ENCODE measurements at regions not wholly inside any gene's neighbourhood (a gene's known extent, or its start where the extent isn't known, plus 50 kb on each side); places are given as distances from the start of the nearest gene placed in this dataset.
"Not testable (repeated sequence)": the region's sequence is repeated elsewhere in the genome, so short reads cannot be mapped to it uniquely, and the experiment has no call there.

DNA sequence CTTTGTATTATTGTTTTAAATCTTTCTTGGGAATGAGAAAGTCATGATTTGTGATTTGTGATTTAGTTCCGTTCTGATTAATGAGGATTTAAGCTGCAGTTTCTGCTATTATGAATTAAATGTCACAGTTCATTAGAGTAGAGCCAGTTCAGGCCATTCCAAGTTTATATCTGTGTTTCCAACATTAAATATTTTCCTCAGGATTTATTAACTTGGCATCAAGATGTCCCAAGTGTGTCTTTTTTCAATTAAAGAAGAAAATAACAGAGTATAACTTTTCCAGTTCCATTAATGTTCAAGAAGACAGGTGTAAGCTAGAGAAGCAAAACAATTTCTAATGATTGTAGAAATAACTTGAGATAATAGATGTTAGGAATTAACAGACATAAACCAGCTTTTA lies 1183.2 kb upstream of the CELF2 start:
- DNase-seq (ENCODE audit: low spot score): no peak

DNA sequence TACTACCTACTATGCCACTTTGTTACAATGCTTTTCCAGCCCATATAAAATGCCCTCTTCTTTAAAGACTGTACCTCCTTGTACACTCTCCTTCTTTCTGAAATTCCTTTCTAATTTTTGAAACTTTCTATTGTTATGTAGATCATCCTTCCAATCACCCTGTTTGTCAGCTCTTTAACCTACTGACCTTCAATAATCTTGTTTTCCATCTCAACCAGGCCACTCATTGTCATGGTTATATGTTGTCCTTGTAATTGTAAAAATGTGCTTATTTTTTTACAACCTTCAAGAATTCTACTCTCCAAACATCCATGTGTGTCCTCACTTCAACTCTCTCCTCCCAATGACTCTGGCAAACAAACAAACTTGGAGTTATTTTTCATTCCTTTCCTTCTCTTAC lies 1172.6 kb upstream of the CELF2 start:
- no peak for DNase-seq (ENCODE audit: low spot score)

DNA sequence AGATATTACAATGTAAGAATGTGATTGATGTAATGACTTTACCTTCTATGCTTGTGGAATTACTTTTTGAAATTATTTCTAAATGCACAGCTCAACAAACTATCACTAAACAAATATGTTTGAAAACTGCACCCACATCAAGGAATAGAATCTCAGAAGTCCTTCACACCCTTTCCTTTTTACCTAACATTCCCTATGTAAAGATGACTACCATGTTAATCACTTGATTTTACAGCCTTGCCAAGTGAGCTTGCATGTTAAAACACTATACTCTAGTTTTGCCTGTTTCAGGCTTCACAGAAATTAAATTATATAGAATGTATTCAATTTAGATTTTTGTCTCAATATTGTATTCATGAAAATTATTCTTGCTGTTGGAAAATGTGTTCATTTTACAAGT lies 1169.4 kb upstream of the CELF2 start:
- DNase-seq (ENCODE audit: low spot score): no peak

- no peak for DNase-seq (ENCODE audit: low spot score)
These were observed 1168.7 kb upstream of the CELF2 start for GRCh38 chr10:9848981-9849380.

DNA sequence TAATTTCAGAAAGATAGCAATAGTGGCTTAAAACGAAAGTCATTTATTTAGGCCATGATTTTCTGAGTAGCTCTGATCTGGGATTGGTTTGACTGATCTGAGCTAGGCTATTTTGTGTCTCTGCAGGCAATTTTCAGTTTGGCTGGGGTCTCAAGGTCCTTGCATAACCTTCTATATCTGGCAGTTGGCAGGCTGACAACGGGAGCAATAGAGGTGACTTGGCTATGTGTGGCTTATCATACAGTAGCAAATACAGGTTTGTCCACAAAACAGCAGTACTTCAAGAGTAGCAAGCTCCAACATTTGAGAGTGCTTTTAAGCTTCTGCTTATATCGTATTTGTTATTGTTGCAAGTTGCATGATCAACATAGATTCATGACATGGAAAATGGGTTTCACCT lies 1167.3 kb upstream of the CELF2 start:
- DNase-seq (ENCODE audit: low spot score): no peak

- DNase-seq (ENCODE audit: low spot score): no peak
These were observed 1165.9 kb upstream of the CELF2 start for GRCh38 chr10:9851808-9852207.

DNA sequence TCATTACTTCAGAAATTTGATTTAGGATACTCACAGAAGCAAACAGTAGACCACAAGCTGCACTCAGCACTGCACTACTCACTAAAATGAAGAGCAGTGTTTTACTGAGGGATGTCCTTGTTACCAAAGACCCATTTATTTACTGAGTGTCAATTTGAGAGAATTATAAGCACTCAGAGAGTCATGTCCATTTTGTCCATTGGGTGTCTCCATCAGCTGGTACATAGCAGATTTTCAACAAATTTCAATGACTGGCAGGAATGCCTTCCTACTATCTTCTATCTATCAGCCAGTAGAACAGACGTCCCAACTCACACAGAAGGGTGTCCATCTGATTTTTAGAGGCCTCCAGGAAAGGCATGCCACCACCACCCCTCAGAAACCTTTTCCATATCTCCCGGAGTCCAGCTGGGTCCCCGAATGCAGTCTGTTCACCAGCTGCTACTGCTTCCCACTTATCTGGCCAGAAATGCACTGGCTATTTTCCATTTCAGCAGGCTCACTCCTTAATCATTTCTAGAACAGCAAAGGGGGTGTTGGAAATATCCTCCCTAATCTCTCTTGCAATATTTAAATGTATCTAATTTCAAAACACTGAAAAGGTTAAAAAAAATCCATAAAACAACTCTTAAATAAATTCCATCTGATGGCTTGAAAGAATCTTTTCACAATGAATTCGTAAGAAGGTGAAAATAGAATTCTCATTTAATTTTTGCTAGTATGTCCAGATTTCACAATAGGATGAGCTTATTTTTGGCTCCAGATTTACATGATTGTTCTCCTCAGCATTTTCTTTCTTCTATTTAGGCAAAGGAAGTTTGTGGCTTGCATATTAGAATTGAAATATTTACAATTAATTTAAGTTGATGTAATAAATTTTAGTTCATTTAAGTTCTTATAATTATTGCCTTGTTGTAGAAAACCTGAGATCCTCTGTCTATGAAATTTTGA lies 1164.0 kb upstream of the CELF2 start:
- DNase-seq (ENCODE audit: low spot score): no peak

DNA sequence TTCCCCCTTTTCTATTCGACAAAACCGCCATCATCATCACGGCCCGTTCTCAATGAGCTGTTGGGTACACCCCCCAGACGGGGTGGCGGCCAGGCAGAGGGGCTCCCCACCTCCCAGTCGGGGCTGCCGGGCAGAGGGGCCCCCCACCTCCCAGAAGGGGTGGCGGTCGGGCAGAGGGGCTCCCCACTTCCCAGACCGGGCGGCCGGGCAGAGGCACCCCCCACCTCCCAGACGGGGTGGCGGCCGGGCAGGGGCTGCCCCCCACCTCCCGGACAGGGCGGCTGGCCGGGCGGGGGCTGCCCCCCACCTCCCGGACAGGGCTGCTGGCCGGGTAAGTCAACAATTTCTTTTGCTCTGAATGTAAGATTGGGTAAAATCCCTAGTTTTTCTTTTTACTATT lies 1162.2 kb upstream of the CELF2 start:
- not testable (repeated sequence) for DNase-seq (ENCODE audit: low spot score)

- DNase-seq (ENCODE audit: low spot score): no peak
These were observed 1158.9 kb upstream of the CELF2 start for GRCh38 chr10:9858816-9859215.

- no peak for DNase-seq (ENCODE audit: low spot score)
These were observed 1157.6 kb upstream of the CELF2 start for GRCh38 chr10:9860045-9860444.

DNA sequence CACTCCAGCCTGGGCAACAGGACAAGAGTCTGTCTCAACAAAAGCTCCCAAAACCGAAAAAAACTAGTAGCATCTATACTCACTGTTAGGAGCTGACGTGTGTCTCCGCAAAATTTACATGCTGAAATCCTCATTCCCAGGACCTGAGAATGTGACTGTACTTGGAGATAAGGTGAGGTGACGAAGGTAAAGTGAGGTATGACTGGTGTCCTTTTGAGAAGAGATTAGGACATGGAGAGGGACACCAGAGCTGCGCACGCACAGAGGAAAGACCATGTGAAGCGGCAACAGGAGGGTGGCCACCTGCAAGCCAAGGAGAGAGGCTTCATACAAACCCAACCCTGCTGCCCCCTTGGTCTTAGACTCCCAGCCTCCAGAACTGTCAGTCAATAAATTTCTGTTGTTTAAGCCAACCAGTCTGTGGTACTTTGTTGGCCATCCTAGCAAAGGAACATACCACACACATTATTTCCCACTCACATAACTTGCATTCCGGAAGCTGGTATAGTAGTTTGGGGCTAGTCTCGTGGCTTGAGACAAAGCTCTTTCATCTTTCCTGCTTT lies 1154.0 kb upstream of the CELF2 start:
- no peak for DNase-seq (ENCODE audit: low spot score)

- no peak for DNase-seq (ENCODE audit: low spot score)
These were observed 1149.2 kb upstream of the CELF2 start for GRCh38 chr10:9868499-9868898.

- DNase-seq (ENCODE audit: low spot score): no peak
These were observed 1148.5 kb upstream of the CELF2 start for GRCh38 chr10:9869205-9869604.

DNA sequence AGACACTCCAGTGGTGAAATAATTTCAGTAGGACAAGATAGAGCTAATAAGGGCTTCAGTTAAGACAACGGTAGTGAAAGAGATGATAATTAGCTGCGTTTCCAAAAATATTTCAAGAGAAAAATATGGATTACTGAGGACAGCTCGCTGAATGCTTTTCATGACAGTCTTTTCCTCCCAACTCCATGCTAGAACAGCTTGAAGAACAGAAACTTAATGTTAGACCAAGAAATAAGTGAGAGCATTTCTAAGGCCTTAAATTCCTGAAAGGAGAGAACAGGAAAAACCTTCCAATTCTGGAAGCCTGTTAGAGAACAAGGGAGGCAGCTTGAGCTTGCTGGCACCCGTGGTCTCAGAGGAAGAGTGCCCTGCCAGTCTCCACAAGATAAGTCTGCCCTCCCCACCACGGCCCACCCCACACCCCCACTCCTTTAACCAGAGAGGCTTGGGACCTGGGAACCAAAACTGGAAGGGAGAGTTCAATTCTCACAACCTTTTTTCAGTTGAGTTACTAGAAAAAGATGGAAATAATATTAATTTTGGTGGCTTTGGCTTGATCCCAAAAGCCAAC lies 1148.0 kb upstream of the CELF2 start:
- DNase-seq (ENCODE audit: low spot score): no peak

GRCh38 chr10:9875353-9875752 lies 1142.3 kb upstream of the CELF2 start:
- DNase-seq (ENCODE audit: low spot score): no peak

DNA sequence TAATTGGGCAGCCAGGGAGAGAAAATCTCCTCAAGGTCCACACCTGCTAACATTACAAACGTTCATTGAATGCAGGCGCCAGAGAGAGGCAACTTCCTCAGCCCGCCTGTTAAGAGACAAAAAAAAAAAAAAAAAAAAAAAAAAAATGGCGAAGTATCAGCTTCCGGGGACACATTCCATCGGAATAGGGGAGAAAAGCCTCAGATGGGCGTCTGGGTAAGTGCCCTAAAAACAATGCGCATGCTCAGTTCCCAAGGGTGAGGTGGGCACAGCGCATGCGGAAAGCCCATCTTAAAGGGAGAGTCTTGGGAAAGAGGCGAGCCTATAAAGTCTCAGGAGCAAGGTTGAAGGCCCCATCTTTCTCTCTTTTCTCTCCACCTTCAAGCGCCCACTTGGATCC lies 1139.7 kb upstream of the CELF2 start:
- no peak for DNase-seq (ENCODE audit: low spot score)

DNA sequence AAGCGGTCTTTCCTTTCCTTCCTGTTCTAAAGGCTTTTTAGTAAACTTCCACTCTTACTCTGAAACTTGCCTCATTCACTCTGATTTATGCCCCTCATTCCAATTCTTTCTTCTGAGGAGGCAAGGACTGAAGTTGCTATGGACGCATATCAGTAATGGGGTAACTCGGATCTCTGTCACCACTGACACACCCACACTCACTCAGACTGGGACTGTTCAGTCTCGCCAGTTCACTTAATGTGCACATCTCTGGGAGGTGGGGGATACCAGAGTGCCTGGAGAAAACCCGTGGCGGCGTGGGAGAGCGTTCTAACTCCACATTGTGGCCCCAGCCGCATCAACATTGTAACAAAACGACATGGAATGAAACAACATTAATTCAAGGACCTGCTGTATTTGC lies 1139.3 kb upstream of the CELF2 start:
- DNase-seq (ENCODE audit: low spot score): no peak

- DNase-seq (ENCODE audit: low spot score): no peak
These were observed 1131.9 kb upstream of the CELF2 start for GRCh38 chr10:9885761-9886160.

GRCh38 chr10:9886772-9887171 lies 1130.9 kb upstream of the CELF2 start:
- DNase-seq (ENCODE audit: low spot score): no peak

DNA sequence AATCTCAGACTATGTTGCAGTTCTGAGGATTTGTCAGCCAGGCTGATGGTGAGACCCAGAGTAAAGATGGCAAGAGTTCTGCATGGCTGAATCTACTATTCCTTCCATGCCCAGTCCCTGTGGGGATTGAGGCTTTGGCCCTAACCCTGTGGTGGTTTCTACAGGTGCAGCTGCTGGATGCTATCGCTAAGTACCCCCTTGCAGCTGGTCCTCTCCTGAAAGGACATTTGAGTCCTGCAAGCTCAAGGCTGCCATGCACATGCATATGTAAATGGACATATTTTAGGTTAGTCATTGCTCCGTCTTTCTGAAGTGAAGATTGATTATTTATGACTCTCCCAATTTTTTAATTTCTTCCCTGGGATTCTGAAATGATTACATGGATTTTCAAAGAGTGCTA lies 1122.2 kb upstream of the CELF2 start:
- DNase-seq (ENCODE audit: low spot score): no peak

GRCh38 chr10:9895981-9896380 lies 1121.7 kb upstream of the CELF2 start:
- no peak for DNase-seq (ENCODE audit: low spot score)

GRCh38 chr10:9898633-9899395 lies 1118.9 kb upstream of the CELF2 start:
- no peak for DNase-seq (ENCODE audit: low spot score)

Data from H4 (cell line).